Gastrocnemius medialis (tissue), 4 donors: ENCODE measurements at regions not wholly inside any gene's neighbourhood (a gene's known extent, or its start where the extent isn't known, plus 50 kb on each side); places are given as distances from the start of the nearest gene placed in this dataset.

Experiments
- CTCF ChIP-seq, 5 experiments: fragments of 450-650 bp in 3 of 5; fragments of 200-600 bp in 2 of 5; sonication (generic) in 2 of 5; IDR thresholded peaks in 4 of 5; conservative IDR thresholded peaks in 1 of 5; 1 replicate in 4 of 5; 2 replicates in 1 of 5; pipeline ENCODE4 v1.5.1; 2016 to 2019; ENCODE audit warnings: antibody characterized with exemption in 5 of 5, mild to moderate bottlenecking in 3 of 5, moderate library complexity in 3 of 5
- POLR2A ChIP-seq, 2 donors: fragments of 450-650 bp; IDR thresholded peaks; one replicate each; pipeline ENCODE4 v1.6.1; 2017; ENCODE audit warnings: antibody characterized with exemption in 2 of 2, mild to moderate bottlenecking in 2 of 2, moderate library complexity in 2 of 2

- TF ChIP-seq CTCF (IDR thresholded peaks at IDR 0.05 in 4 of 5, conservative IDR thresholded peaks at IDR 0.05 in 1 of 5) (no peak), POLR2A (IDR thresholded peaks at IDR 0.05) (no peak)
Observed at GRCh38 chr21:23812485-23812884, 1794.8 kb downstream of the MRPL39 start.
